HEK293T (cell line): ENCODE measurements at regions not wholly inside any gene's neighbourhood (a gene's known extent, or its start where the extent isn't known, plus 50 kb on each side); places are given as distances from the start of the nearest gene placed in this dataset.

Experiments
- CTCF ChIA-PET: fragments of 350-600 bp; formaldehyde crosslinking; extraction: SDS; loops from one replicate; lab custom pipeline; 2021; ENCODE audit warnings: antibody characterized with exemption, inconsistent platforms; lab: Yijun Ruan, JAX
- POLR2A ChIA-PET: fragments of 350-600 bp; formaldehyde crosslinking; extraction: SDS; loops from one replicate; lab custom pipeline; 2020; ENCODE audit warnings: antibody characterized with exemption, inconsistent platforms; lab: Yijun Ruan, JAX
- DNase-seq: peaks from one replicate; pipeline ENCODE4 v3.0.0; 2012; ENCODE audit warnings: mixed read lengths; ENCODE audit errors: extremely low spot score
- ARNT ChIP-seq: fragments of 450-650 bp; IDR thresholded peaks from 2 replicates; pipeline ENCODE4 v1.6.1; 2017; ENCODE audit warnings: mild to moderate bottlenecking
- BHLHE40 ChIP-seq: fragments of 450-650 bp; IDR thresholded peaks from 2 replicates; pipeline ENCODE4 v1.6.1; 2016; ENCODE audit warnings: mild to moderate bottlenecking, moderate library complexity, borderline replicate concordance
- CTBP1 ChIP-seq: fragments of 450-650 bp; IDR thresholded peaks from 2 replicates; pipeline ENCODE4 v1.6.1; 2016; ENCODE audit warnings: borderline replicate concordance
- ELF4 ChIP-seq: fragments of 450-650 bp; IDR thresholded peaks from 2 replicates; pipeline ENCODE4 v1.6.1; 2017; ENCODE audit warnings: antibody characterized with exemption
- FOXA1 ChIP-seq: fragments of 450-650 bp; IDR thresholded peaks from 2 replicates; pipeline ENCODE4 v1.6.1; 2016; ENCODE audit warnings: mild to moderate bottlenecking
- FOXK2 ChIP-seq: fragments of 450-650 bp; IDR thresholded peaks from 2 replicates; pipeline ENCODE4 v1.6.1; 2016; ENCODE audit warnings: mild to moderate bottlenecking
- FOXM1 ChIP-seq: fragments of 450-650 bp; IDR thresholded peaks from 2 replicates; pipeline ENCODE4 v1.6.1; 2017; ENCODE audit warnings: mild to moderate bottlenecking, borderline replicate concordance
- HDGF ChIP-seq: fragments of 450-650 bp; IDR thresholded peaks from 2 replicates; pipeline ENCODE4 v1.6.1; 2017; ENCODE audit warnings: antibody characterized with exemption, borderline replicate concordance
- L3MBTL2 ChIP-seq: fragments of 450-650 bp; conservative IDR thresholded peaks from 2 replicates; pipeline ENCODE4 v1.6.1; 2016; ENCODE audit warnings: mild to moderate bottlenecking
- LEF1 ChIP-seq: fragments of 450-650 bp; IDR thresholded peaks from 2 replicates; pipeline ENCODE4 v1.6.1; 2017; ENCODE audit warnings: mild to moderate bottlenecking, borderline replicate concordance
- NFRKB ChIP-seq: fragments of 450-650 bp; IDR thresholded peaks from 2 replicates; pipeline ENCODE4 v1.6.1; 2016; ENCODE audit warnings: mild to moderate bottlenecking, moderate library complexity
- PKNOX1 ChIP-seq: fragments of 450-650 bp; IDR thresholded peaks from 2 replicates; pipeline ENCODE4 v1.6.1; 2016
- SP1 ChIP-seq: fragments of 450-650 bp; IDR thresholded peaks from 2 replicates; pipeline ENCODE4 v1.6.1; 2017
- SUZ12 ChIP-seq: fragments of 450-650 bp; IDR thresholded peaks from 2 replicates; pipeline ENCODE4 v1.6.1; 2016; ENCODE audit warnings: mild to moderate bottlenecking
- TARDBP ChIP-seq: fragments of 450-650 bp; IDR thresholded peaks from 2 replicates; pipeline ENCODE4 v1.6.1; 2016
- ZNF384 ChIP-seq: fragments of 450-650 bp; IDR thresholded peaks from 2 replicates; pipeline ENCODE4 v1.6.1; 2016

- DNase-seq: no peak
- no peak for TF ChIP-seq TARDBP
- TF ChIP-seq HDGF: no peak
- no peak for TF ChIP-seq FOXA1
- TF ChIP-seq ZNF384: no peak
- no peak for TF ChIP-seq ARNT
- no peak for TF ChIP-seq CTBP1
- TF ChIP-seq BHLHE40: no peak
Observed at GRCh38 chr4:58611012-58611411, 1500.8 kb upstream of the IGFBP7 start.

GRCh38 chr4:58606303-58606702, 1496.1 kb upstream of the IGFBP7 start:
- POLR2A ChIA-PET: no interaction called here
- no peak for TF ChIP-seq FOXA1
- TF ChIP-seq PKNOX1: no peak
- no peak for TF ChIP-seq SUZ12
- TF ChIP-seq CTBP1: no peak
- no peak for TF ChIP-seq ZNF384
- TF ChIP-seq ELF4: no peak
- no peak for TF ChIP-seq BHLHE40
- TF ChIP-seq TARDBP: no peak
- no peak for TF ChIP-seq NFRKB
- TF ChIP-seq HDGF: no peak
- no peak for TF ChIP-seq FOXM1
- TF ChIP-seq FOXK2: no peak
- TF ChIP-seq LEF1: no peak
- CTCF ChIA-PET: no interaction called here
- no peak for DNase-seq

More at GRCh38 chr4:58611012-58611411, 1500.8 kb upstream of the IGFBP7 start:
- CTCF ChIA-PET: no interaction called here
- POLR2A ChIA-PET: no interaction called here

- CTCF ChIA-PET: no interaction called here
- DNase-seq: no peak
- TF ChIP-seq BHLHE40: no peak
- TF ChIP-seq FOXA1: no peak
- no peak for TF ChIP-seq NFRKB
- no peak for TF ChIP-seq SUZ12
- TF ChIP-seq CTBP1: no peak
- no peak for TF ChIP-seq PKNOX1
- TF ChIP-seq FOXM1: no peak
- TF ChIP-seq TARDBP: no peak
- TF ChIP-seq ARNT: no peak
- no peak for TF ChIP-seq ELF4
- no peak for TF ChIP-seq SP1
- TF ChIP-seq HDGF: no peak
- no peak for TF ChIP-seq FOXK2
- TF ChIP-seq LEF1: no peak
- TF ChIP-seq ZNF384: no peak
- no peak for TF ChIP-seq L3MBTL2
- POLR2A ChIA-PET: no interaction called here
Observed at GRCh38 chr4:58603951-58604350, 1493.8 kb upstream of the IGFBP7 start.

GRCh38 chr4:58602731-58603359, 1492.7 kb upstream of the IGFBP7 start:
- ChIA-PET POLR2A (no interaction called here), CTCF (no interaction called here)
- no peak for DNase-seq
- TF ChIP-seq FOXM1: no peak
- no peak for TF ChIP-seq FOXA1
- TF ChIP-seq SUZ12: no peak
- no peak for TF ChIP-seq SP1
- TF ChIP-seq L3MBTL2: no peak
- TF ChIP-seq TARDBP: no peak
- TF ChIP-seq FOXK2: no peak
- no peak for TF ChIP-seq ARNT
- no peak for TF ChIP-seq HDGF
- TF ChIP-seq BHLHE40: no peak
- no peak for TF ChIP-seq CTBP1
- TF ChIP-seq ZNF384: no peak
- no peak for TF ChIP-seq LEF1

GRCh38 chr4:58602022-58602421, 1491.8 kb upstream of the IGFBP7 start:
- ChIA-PET CTCF (no interaction called here), POLR2A (no interaction called here)
- no peak for DNase-seq
- TF ChIP-seq FOXK2 (no peak), NFRKB (no peak), BHLHE40 (no peak)

GRCh38 chr4:58600290-58600689, 1490.1 kb upstream of the IGFBP7 start:
- ChIA-PET CTCF (no interaction called here), POLR2A (no interaction called here)
- TF ChIP-seq PKNOX1 (no peak), FOXM1 (no peak), TARDBP (no peak), NFRKB (no peak), LEF1 (no peak), L3MBTL2 (no peak), FOXA1 (no peak), BHLHE40 (no peak)
- DNase-seq: no peak
